Hematopoietic multipotent progenitor cell (in vitro differentiated cells): ENCODE measurements at regions not wholly inside any gene's neighbourhood (a gene's known extent, or its start where the extent isn't known, plus 50 kb on each side); places are given as distances from the start of the nearest gene placed in this dataset.

Source experiments
- DNase-seq, 3 donors: peaks; one replicate each; pipeline ENCODE4 v3.0.0-alpha.2; 2011 to 2015; ENCODE audit warnings: low read depth in 2 of 3, low spot score in 2 of 3

GRCh38 chr1:98336472-98337083 lies 324.9 kb upstream of the SNX7 start:
- DNase-seq: no peak

GRCh38 chr1:98333936-98334335 lies 327.6 kb upstream of the SNX7 start:
- no peak for DNase-seq

- no peak for DNase-seq
Measured at GRCh38 chr1:98333406-98333805, 328.1 kb upstream of the SNX7 start.

- no peak for DNase-seq
Measured at GRCh38 chr1:98331718-98332311, 329.7 kb upstream of the SNX7 start.

- DNase-seq: no peak
Measured at GRCh38 chr1:98331243-98331642, 330.3 kb upstream of the SNX7 start.

- DNase-seq: no peak
Measured at GRCh38 chr1:98330224-98330623, 331.3 kb upstream of the SNX7 start.

GRCh38 chr1:98328855-98329254 lies 332.7 kb upstream of the SNX7 start:
- DNase-seq: no peak

GRCh38 chr1:98327220-98327861 lies 334.2 kb upstream of the SNX7 start:
- DNase-seq: no peak

- no peak for DNase-seq
Measured at GRCh38 chr1:98325646-98326440, 335.7 kb upstream of the SNX7 start.

- peak in 2 of 3 donors; percentile 49 to 65 for DNase-seq
Measured at GRCh38 chr1:98323906-98324358, 337.6 kb upstream of the SNX7 start.

GRCh38 chr1:98323388-98323787 lies 338.1 kb upstream of the SNX7 start:
- no peak for DNase-seq

GRCh38 chr1:98322966-98323365 lies 338.6 kb upstream of the SNX7 start:
- DNase-seq: no peak

- DNase-seq: no peak
Measured at GRCh38 chr1:98322086-98322485, 339.4 kb upstream of the SNX7 start.

- DNase-seq: no peak
Measured at GRCh38 chr1:98321191-98321590, 340.3 kb upstream of the SNX7 start.

- no peak for DNase-seq
Measured at GRCh38 chr1:98316286-98316905, 345.1 kb upstream of the SNX7 start.

- DNase-seq: no peak
Measured at GRCh38 chr1:98315309-98315708, 346.2 kb upstream of the SNX7 start.

GRCh38 chr1:98314601-98315000 lies 346.9 kb upstream of the SNX7 start:
- DNase-seq: no peak

GRCh38 chr1:98306517-98307089 lies 354.9 kb upstream of the SNX7 start:
- DNase-seq: peak in 1 of 3 donors; percentile 37

GRCh38 chr1:98305362-98305761 lies 356.2 kb upstream of the SNX7 start:
- DNase-seq: no peak

GRCh38 chr1:98304888-98305287 lies 356.6 kb upstream of the SNX7 start:
- no peak for DNase-seq

- DNase-seq: no peak
Measured at GRCh38 chr1:98299861-98300260, 361.7 kb upstream of the SNX7 start.
